Testis (tissue), 2 donors: ENCODE measurements at regions not wholly inside any gene's neighbourhood (a gene's known extent, or its start where the extent isn't known, plus 50 kb on each side); places are given as distances from the start of the nearest gene placed in this dataset.

Experiments
- POLR2A ChIP-seq: fragments of 450-650 bp; IDR thresholded peaks from one replicate; pipeline ENCODE4 v1.6.1; 2017; ENCODE audit warnings: antibody characterized with exemption, mild to moderate bottlenecking, moderate library complexity
- TF ChIP-seq, protein P1 (sequence below), 3 experiments: fragments of 450-650 bp in 2 of 3; fragments of 200-600 bp in 1 of 3; sonication (generic) in 1 of 3; IDR thresholded peaks; one replicate each; pipeline ENCODE4 v1.5.1; 2016 to 2019; ENCODE audit warnings: antibody characterized with exemption in 3 of 3, mild to moderate bottlenecking in 2 of 3, moderate library complexity in 1 of 3

GRCh38 chr13:20291037-20291436, 58.9 kb upstream of the GJB6 start:
- TF ChIP-seq, protein P1, sequence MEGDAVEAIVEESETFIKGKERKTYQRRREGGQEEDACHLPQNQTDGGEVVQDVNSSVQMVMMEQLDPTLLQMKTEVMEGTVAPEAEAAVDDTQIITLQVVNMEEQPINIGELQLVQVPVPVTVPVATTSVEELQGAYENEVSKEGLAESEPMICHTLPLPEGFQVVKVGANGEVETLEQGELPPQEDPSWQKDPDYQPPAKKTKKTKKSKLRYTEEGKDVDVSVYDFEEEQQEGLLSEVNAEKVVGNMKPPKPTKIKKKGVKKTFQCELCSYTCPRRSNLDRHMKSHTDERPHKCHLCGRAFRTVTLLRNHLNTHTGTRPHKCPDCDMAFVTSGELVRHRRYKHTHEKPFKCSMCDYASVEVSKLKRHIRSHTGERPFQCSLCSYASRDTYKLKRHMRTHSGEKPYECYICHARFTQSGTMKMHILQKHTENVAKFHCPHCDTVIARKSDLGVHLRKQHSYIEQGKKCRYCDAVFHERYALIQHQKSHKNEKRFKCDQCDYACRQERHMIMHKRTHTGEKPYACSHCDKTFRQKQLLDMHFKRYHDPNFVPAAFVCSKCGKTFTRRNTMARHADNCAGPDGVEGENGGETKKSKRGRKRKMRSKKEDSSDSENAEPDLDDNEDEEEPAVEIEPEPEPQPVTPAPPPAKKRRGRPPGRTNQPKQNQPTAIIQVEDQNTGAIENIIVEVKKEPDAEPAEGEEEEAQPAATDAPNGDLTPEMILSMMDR (IDR thresholded peaks at IDR 0.05), result no peak
- no peak for TF ChIP-seq POLR2A
